H1 (cell line): ENCODE measurements at regions not wholly inside any gene's neighbourhood (a gene's known extent, or its start where the extent isn't known, plus 50 kb on each side); places are given as distances from the start of the nearest gene placed in this dataset.

Source experiments
- BACH1 ChIP-seq: IDR thresholded peaks from 2 replicates; pipeline ENCODE4 v1.6.1; 2012; ENCODE audit warnings: low read length, improper control_type of control experiment
- CEBPB ChIP-seq: IDR thresholded peaks from 2 replicates; pipeline ENCODE4 v1.6.1; 2012; ENCODE audit warnings: low read depth, low read length
- CHD7 ChIP-seq: fragments of 300-600 bp; sonication (generic); IDR thresholded peaks from 2 replicates; pipeline ENCODE4 v1.7.1; 2012; ENCODE audit warnings: low read length, moderate library complexity, mild to moderate bottlenecking, inconsistent platforms; ENCODE audit not compliant: insufficient replicate concordance
- MAFK ChIP-seq: IDR thresholded peaks from 2 replicates; pipeline ENCODE4 v1.6.1; 2012; ENCODE audit warnings: low read depth, mild to moderate bottlenecking, improper control_type of control experiment, low read length
- NANOG ChIP-seq: IDR thresholded peaks from 2 replicates; pipeline ENCODE4 v1.6.1; 2011; ENCODE audit warnings: low read length, low read depth, mild to moderate bottlenecking, inconsistent platforms; ENCODE audit not compliant: insufficient read depth, poor library complexity, severe bottlenecking
- POU5F1 ChIP-seq: IDR thresholded peaks from 2 replicates; pipeline ENCODE4 v1.6.1; 2011; ENCODE audit warnings: low read depth, mild to moderate bottlenecking, low read length, moderate library complexity
- RNF2 ChIP-seq: fragments of 200-900, 300-1000 bp; sonication (generic); IDR thresholded peaks from 2 replicates; pipeline ENCODE4 v1.7.1; 2016; ENCODE audit warnings: borderline replicate concordance, low read depth, mild to moderate bottlenecking, antibody characterized with exemption, low read length; ENCODE audit not compliant: poor library complexity, severe bottlenecking; ENCODE audit errors: missing control alignments

GRCh38 chrX:39796856-39797255 is 300.9 kb downstream of the BCOR start (continued):
- TF ChIP-seq RNF2 (no peak), NANOG (no peak), CHD7 (no peak), BACH1 (no peak), CEBPB (no peak), POU5F1 (no peak), MAFK (no peak)
